ENCODE measurements at regions not wholly inside any gene's neighbourhood (a gene's known extent, or its start where the extent isn't known, plus 50 kb on each side); places are given as distances from the start of the nearest gene placed in this dataset.

GRCh38 chr2:58879834-58880233 is 638.7 kb upstream of the FANCL start:
- TF ChIP-seq, protein P1, sequence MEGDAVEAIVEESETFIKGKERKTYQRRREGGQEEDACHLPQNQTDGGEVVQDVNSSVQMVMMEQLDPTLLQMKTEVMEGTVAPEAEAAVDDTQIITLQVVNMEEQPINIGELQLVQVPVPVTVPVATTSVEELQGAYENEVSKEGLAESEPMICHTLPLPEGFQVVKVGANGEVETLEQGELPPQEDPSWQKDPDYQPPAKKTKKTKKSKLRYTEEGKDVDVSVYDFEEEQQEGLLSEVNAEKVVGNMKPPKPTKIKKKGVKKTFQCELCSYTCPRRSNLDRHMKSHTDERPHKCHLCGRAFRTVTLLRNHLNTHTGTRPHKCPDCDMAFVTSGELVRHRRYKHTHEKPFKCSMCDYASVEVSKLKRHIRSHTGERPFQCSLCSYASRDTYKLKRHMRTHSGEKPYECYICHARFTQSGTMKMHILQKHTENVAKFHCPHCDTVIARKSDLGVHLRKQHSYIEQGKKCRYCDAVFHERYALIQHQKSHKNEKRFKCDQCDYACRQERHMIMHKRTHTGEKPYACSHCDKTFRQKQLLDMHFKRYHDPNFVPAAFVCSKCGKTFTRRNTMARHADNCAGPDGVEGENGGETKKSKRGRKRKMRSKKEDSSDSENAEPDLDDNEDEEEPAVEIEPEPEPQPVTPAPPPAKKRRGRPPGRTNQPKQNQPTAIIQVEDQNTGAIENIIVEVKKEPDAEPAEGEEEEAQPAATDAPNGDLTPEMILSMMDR (IDR thresholded peaks at IDR 0.05) = no peak
- no peak for TF ChIP-seq EZH2 (IDR thresholded peaks at IDR 0.05; ENCODE audit: borderline replicate concordance, insufficient read depth, low read depth, low read length, poor library complexity, severe bottlenecking)
